Retina (tissue), 1 donor: ENCODE measurements at regions not wholly inside any gene's neighbourhood (a gene's known extent, or its start where the extent isn't known, plus 50 kb on each side); places are given as distances from the start of the nearest gene placed in this dataset.
"Not testable (repeated sequence)": the region's sequence is repeated elsewhere in the genome, so short reads cannot be mapped to it uniquely, and the experiment has no call there.

Experiments used
- DNase-seq: peaks from one replicate; pipeline ENCODE4 v3.0.0-alpha.2; 2016

- DNase-seq = no peak
Measured at GRCh38 chr10:8173866-8174243, 119.4 kb downstream of the GATA3 start.

DNA sequence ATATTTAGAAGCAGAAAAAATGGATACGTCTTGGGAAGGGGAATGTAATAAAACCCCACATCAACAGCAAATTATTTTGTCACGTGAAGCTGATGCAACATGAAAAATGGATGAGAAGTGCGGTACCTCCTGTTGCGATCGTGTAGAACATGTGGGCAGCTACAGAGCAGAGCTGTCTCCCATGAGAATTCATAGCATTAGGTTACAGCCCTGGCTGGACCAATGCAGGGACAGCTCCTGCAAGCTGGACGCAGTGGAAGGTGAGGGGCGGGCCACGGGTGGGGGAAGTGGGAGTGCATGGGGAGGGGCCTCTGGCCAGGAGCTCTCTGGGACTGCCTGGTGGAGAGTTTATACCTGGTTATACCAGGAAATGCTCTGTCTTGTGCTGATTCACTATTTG lies 120.3 kb downstream of the GATA3 start:
- DNase-seq = no peak

DNA sequence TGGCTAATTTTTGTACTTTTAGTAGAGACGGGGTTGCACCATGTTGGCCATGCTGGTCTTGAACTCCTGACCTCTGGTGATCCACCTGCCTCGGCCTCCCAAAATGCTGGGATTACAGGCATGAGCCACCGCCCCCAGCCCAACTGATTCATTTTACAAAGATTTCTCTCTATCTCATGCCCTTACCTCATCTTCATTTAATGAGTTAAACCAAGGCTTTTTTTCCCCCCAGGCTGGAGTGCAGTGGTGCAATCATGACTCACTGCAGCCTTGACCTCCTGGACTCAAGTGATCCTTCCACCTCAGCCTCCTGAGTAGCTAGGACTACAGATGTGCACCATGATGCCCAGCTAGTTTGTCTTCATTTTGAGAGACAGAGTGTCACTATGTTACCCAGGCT lies 123.0 kb downstream of the GATA3 start:
- not testable (repeated sequence) for DNase-seq

DNA sequence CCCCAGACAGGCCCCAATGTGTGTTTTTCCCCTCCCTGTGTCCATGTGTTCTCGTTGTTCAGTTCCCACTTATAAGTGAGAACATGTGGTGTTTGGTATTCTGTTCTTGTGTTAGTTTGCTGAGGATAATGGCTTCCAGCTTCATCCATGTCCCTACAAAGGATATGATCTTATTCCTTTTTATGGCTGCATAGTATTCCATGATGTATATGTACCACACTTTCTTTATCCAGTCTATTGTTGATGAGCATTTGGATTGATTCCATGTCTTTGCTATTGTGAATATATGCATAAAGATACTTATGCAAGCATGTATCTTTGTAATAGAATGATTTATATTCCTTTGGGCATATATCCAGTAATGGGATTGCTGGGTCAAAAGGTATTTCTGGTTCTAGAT lies 125.3 kb downstream of the GATA3 start:
- not testable (repeated sequence) for DNase-seq

DNA sequence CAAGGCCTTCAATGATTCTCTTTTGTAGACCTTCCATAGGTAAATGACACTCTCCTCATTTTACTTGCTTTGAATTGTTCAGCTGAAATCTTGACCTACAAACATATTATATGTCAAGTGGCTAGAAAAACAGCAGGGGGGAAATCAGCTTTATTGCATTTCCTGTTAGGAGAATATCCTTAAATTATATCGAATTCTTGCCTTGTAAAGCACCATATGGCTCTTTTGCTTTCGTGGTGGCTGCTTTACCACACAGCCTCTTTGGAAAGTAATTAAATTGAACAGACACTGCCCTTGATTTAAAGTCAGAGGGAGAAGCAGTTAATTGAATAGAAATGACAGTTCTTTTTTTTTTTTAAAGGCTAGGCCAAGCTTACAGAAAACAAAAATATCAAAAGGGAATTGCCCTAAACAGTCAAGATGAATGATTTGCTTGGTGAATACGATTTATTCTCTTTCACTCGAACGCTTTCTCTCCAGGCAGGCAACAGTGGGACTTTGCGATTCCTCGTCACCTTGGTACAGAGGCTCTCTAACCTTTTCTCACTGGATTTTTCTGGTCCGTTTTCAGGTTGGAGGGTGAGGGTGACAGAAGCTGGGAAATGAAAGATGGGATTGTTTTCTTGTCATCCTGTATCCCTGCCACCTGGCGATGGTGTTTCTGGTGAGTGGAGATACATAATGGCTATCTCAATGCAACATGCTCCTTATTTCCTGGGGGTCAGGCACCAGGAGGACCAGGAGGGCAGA lies 126.0 kb downstream of the GATA3 start:
- DNase-seq = peak; percentile 24

- no peak for DNase-seq
Measured at GRCh38 chr10:8181496-8182157, 127.1 kb downstream of the GATA3 start.

DNA sequence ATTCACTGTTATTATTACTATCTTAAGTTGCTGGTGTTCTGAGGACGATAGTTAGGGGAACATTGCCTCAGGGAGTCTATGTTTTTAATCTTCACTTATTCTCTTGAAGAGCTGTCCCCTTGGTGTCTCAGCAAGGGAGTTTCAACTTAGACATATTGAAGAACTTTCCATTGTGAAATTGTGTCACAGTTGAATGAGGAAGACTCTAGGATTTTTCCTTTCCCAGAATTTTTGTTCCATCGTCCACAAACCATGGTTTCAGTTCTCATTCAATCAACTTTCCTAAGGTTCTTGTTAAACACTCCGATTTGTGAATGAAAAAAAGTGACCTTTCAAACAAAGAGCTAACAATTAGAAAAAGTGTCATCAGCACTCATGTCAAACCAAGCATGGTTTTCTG lies 128.3 kb downstream of the GATA3 start:
- no peak for DNase-seq

- no peak for DNase-seq
Measured at GRCh38 chr10:8183241-8183704, 128.8 kb downstream of the GATA3 start.

DNA sequence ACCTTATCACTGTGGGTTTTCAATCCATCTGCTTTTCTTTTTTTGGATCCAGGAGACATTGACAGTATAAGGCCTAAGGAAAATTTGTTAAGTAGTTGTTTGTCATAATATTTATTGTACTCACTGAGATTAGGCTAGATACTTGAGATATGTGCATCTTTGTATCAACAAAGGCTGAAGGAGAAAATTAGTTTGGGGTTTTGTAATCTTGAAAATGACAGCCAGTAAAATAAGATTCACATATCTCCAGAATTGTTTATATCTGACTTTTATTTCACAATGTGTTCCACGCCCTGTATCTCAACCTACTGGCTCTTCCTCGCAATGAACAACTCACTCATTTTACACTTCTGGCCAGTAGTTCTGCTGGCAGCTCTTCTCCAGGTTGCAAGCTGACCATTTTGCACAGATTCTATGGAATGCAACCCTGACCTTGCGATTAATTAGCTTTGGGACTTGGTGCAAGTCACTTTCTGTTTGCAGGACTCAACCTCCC lies 132.7 kb downstream of the GATA3 start:
- DNase-seq = no peak

DNA sequence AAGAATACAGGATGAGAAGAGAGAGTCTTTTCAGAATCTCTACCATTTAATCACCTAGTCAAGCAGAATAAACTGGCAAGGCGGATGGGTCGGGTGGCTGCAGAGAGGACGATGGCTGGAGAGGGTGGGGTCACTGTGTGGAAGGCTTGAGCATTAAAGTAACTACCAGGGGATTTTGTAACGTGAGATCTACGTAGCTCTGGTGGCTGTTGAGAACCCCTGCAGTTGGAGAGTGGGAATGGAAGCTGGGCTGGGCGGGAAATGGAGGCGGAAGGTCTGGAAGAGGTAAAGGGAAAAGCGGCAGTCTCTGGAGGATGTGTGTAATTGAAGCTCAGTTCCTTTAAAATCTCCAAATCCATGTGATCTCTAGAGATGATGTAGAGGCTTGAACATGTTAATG lies 135.0 kb downstream of the GATA3 start:
- DNase-seq = no peak

- DNase-seq = no peak
Measured at GRCh38 chr10:8192301-8192700, 137.8 kb downstream of the GATA3 start.

- DNase-seq = no peak
Measured at GRCh38 chr10:8193546-8193945, 139.1 kb downstream of the GATA3 start.

DNA sequence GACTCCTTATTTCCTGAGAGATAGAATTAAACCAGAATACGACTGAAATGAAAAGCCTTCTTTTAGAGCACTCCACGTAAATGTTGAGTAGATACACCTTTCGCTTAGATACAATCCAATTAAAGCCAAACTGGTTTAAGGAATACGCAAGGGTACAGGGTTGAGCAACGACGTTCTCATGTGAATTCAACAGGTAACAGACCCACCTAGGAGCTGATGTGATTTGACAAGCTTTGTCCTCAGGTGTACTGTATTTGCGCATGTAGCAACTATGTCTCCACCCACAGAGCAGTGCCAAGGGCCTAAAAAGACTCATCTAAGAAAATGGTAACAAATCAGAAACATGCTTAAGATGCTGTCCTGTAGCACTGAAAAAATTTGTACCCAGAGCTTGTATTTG lies 139.6 kb downstream of the GATA3 start:
- no peak for DNase-seq

DNA sequence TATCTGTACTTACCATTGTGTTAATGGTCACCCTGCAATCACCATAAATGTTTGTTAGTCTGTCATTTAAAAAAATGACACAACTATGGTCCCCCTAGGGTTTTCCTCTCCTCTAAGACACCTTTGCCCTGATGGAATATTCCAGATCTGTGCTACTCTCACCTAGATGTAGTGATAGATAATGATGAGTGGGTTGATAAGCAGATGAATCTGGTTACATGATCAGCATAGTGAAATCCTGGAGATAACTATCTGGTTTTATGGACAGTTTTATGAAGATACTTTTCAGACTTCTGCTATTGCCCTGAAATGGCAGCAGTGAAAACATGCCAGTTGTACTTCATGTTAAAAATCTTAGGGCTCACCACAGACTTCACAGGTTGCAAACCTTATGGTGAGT lies 152.4 kb downstream of the GATA3 start:
- no peak for DNase-seq

- no peak for DNase-seq
Measured at GRCh38 chr10:8211631-8212030, 157.1 kb downstream of the GATA3 start.

GRCh38 chr10:8213735-8214134 lies 159.2 kb downstream of the GATA3 start:
- DNase-seq = no peak

DNA sequence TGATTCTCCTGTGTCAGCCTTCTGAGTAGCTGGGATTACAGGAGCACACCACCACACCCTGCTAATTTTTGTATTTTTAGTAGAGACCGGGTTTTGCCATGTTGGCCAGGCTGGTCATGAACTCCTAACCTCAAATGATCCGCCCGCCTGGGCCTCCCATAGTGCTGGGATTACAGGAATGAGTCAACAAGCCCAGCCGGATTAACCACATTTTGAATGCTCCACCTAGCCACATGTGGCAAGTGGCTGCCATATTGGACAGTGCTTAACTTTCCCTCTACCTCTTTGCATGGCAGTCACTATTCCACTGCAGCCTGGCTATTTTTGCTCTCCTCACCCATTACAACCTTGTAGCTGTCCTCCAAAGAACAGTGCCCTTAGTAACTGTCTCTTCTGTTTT lies 160.1 kb downstream of the GATA3 start:
- DNase-seq = no peak

- DNase-seq = no peak
Measured at GRCh38 chr10:8216893-8217292, 162.4 kb downstream of the GATA3 start.

DNA sequence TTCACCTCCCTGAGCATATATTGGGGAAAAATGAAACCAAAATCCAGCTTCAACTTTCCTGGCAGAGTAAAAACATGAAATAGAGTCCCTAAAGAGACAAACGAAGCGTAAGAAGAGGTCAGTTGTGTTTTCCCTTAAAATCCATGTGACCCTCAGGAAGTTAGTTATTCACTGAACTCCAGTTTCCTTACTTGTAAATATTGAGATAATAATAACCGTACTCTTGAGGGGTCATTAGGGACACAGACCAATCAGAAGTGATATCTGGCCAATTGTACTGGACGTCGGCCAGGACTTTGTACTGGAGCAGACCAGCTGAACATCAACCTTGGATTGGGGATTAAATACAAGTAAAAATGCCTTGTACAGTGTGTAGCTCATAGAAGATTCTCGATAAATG lies 167.0 kb downstream of the GATA3 start:
- no peak for DNase-seq

DNA sequence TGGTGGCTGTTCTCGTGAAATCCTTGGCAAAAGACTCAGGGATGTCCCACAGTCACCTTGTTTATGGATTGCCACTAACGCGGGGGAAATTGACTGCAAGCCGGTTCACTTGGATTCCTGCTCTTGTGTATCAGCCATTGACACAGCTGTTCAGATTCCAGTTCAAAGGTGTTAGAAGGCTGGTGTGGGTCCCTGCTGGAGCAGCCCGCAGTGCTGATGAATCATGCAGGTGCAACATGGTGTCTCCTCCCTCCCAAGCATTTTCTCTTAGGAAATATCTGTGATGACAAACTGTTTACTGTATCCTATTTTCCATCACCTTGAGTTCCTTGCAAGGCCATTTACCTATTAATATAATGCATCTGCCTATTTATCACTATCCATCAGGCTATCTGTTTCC lies 170.1 kb downstream of the GATA3 start:
- no peak for DNase-seq

DNA sequence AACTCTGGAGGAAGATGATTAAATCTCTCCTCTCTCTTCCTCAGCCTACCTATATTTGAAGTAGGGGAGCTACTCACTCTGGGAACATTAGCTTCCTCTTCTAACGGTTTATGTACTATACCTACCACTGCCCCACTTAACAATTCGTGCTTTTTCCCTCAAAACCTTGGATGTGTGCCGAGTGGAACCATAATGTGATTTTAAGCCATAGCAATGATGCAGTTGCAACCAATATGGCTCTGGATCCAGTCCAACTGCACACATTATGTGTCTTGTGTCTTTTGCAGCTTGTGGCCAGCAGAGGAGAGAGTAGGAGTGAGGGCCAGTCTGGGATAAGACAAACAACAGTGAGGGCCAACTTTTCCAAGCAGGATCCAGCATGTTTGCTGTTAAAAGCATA lies 170.7 kb downstream of the GATA3 start:
- DNase-seq = no peak

- no peak for DNase-seq
Measured at GRCh38 chr10:8227246-8227645, 172.8 kb downstream of the GATA3 start.

DNA sequence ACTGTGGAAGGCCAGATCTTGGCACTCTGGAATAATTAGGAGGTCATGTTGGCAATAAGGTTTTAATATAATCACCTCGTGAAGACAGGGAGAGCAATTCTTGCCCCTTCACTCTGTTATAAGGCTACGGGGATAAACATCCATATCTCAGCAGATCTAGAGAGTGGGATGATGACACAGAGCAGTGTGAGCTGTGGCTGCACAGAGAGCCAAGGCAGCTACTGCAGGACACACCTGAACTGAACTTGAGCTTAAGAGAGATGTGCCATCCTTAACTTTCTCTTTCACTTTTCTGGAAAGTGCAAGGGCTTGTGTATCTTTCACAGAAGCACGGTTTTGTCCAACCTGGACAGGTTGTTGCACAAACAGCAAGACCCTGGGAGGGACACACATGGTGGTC lies 174.7 kb downstream of the GATA3 start:
- DNase-seq = no peak

DNA sequence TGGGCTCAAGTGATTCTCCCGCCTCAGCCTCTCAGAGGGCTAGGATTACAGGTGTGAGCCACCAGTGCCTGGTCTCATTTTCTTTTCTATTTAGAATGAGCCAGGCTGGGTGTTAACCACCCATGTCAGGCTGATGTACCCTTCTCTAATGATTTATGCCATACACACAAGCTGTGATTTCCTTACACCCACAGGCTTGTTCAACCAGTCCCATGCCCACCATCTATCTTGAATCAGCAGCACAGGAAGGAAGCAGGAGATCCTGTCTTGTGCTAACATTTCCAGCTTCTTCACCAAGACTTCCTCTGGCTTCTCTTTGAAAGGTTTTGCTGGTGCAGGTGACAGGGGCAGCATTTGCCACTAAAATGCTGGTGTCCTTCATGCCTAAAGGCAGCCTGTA lies 176.4 kb downstream of the GATA3 start:
- no peak for DNase-seq

DNA sequence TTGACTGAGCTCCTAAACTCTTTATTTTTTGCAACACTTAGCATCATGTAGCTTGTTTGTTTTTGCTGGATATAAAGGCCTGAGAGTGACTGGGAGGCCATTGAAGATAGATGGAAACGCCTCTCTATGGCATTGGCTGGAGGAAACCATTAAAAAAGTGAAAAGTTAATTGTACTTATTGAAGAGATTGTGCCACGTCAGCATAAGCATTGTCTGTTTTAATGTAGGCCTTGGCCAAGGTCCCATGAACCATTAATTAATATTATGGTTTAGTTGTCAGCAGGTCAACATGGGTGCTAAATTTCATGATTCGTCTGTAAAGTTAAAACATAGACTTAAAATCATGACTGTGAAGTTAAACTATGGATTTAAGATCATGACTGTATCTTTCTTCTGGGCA lies 178.6 kb downstream of the GATA3 start:
- no peak for DNase-seq
